Hindlimb muscle (tissue), 1 donor: ENCODE measurements at regions not wholly inside any gene's neighbourhood (a gene's known extent, or its start where the extent isn't known, plus 50 kb on each side); places are given as distances from the start of the nearest gene placed in this dataset.

Source experiments
- DNase-seq: peaks from one replicate; pipeline ENCODE4 v3.0.0-alpha.2; 2013

- no peak for DNase-seq
Observed at GRCh38 chr10:118501171-118501570, 94.3 kb downstream of the PRLHR start.

- no peak for DNase-seq
Observed at GRCh38 chr10:118500477-118501104, 94.9 kb downstream of the PRLHR start.

- no peak for DNase-seq
Observed at GRCh38 chr10:118499186-118499585, 96.3 kb downstream of the PRLHR start.

GRCh38 chr10:118498623-118499022 is 96.8 kb downstream of the PRLHR start:
- no peak for DNase-seq

GRCh38 chr10:118497227-118497626 is 98.2 kb downstream of the PRLHR start:
- DNase-seq: no peak

GRCh38 chr10:118496525-118496924 is 98.9 kb downstream of the PRLHR start:
- no peak for DNase-seq

GRCh38 chr10:118495499-118495898 is 99.9 kb downstream of the PRLHR start:
- DNase-seq: no peak

GRCh38 chr10:118491055-118491454 is 104.4 kb downstream of the PRLHR start:
- no peak for DNase-seq

GRCh38 chr10:118488710-118489497 is 106.5 kb downstream of the PRLHR start:
- no peak for DNase-seq

GRCh38 chr10:118485641-118486040 is 109.8 kb downstream of the PRLHR start:
- DNase-seq: no peak

GRCh38 chr10:118484152-118484871 is 111.1 kb downstream of the PRLHR start:
- DNase-seq: no peak

GRCh38 chr10:118483496-118483895 is 112.0 kb downstream of the PRLHR start:
- DNase-seq: no peak

- no peak for DNase-seq
Observed at GRCh38 chr10:118482393-118483331, 112.8 kb downstream of the PRLHR start.

- no peak for DNase-seq
Observed at GRCh38 chr10:118481871-118482270, 113.6 kb downstream of the PRLHR start.

- DNase-seq: no peak
Observed at GRCh38 chr10:118475214-118475613, 120.2 kb downstream of the PRLHR start.

- DNase-seq: no peak
Observed at GRCh38 chr10:118474111-118474510, 121.3 kb downstream of the PRLHR start.

- DNase-seq: no peak
Observed at GRCh38 chr10:118473305-118473960, 122.0 kb downstream of the PRLHR start.

GRCh38 chr10:118472415-118473304 is 122.8 kb downstream of the PRLHR start:
- no peak for DNase-seq

GRCh38 chr10:118471863-118472262 is 123.6 kb downstream of the PRLHR start:
- DNase-seq: no peak

GRCh38 chr10:118470470-118470869 is 125.0 kb downstream of the PRLHR start:
- DNase-seq: no peak

GRCh38 chr10:118467200-118467599 is 125.1 kb upstream of the FAM204A start:
- DNase-seq: no peak
